Epithelial cell of esophagus (primary cell): ENCODE measurements at regions not wholly inside any gene's neighbourhood (a gene's known extent, or its start where the extent isn't known, plus 50 kb on each side); places are given as distances from the start of the nearest gene placed in this dataset.

Experiments
- DNase-seq: peaks from one replicate; pipeline ENCODE4 v3.0.0; 2010; ENCODE audit warnings: low read depth
- H3K4me3 ChIP-seq: 2 replicates; pipeline ENCODE4 v1.5.1; 2011; ENCODE audit warnings: mild to moderate bottlenecking, low read length, control low read depth
- TF ChIP-seq, protein P1 (sequence below): IDR thresholded peaks from 2 replicates; pipeline ENCODE4 v1.5.1; 2011; ENCODE audit warnings: low read depth, mild to moderate bottlenecking, low read length, control low read depth, inconsistent platforms; ENCODE audit not compliant: insufficient read depth; ENCODE audit errors: missing control alignments

DNA sequence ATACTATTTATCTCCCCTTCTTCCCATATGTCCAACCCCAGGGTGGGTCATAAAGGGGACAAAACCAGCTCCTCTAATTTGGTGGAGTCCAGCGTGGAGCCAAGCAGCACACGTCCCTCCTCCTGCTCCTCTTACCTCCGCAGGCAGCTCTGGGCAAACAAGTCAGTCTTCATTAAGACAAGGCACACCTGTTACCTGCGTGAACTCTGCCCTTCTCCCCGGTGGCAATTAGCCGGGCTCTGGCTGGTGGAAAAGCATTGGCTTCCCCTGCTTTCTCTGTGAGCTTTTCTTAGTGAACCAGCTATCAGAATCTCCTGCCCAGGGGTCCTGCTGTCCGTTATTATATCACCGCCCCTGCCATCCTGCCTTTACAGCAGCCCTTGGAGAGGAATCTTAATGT lies 418.7 kb upstream of the CADM1 start:
- H3K4me3 ChIP-seq: no peak overlapping the region
- TF ChIP-seq, protein P1, sequence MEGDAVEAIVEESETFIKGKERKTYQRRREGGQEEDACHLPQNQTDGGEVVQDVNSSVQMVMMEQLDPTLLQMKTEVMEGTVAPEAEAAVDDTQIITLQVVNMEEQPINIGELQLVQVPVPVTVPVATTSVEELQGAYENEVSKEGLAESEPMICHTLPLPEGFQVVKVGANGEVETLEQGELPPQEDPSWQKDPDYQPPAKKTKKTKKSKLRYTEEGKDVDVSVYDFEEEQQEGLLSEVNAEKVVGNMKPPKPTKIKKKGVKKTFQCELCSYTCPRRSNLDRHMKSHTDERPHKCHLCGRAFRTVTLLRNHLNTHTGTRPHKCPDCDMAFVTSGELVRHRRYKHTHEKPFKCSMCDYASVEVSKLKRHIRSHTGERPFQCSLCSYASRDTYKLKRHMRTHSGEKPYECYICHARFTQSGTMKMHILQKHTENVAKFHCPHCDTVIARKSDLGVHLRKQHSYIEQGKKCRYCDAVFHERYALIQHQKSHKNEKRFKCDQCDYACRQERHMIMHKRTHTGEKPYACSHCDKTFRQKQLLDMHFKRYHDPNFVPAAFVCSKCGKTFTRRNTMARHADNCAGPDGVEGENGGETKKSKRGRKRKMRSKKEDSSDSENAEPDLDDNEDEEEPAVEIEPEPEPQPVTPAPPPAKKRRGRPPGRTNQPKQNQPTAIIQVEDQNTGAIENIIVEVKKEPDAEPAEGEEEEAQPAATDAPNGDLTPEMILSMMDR: no peak
- DNase-seq: no peak

DNA sequence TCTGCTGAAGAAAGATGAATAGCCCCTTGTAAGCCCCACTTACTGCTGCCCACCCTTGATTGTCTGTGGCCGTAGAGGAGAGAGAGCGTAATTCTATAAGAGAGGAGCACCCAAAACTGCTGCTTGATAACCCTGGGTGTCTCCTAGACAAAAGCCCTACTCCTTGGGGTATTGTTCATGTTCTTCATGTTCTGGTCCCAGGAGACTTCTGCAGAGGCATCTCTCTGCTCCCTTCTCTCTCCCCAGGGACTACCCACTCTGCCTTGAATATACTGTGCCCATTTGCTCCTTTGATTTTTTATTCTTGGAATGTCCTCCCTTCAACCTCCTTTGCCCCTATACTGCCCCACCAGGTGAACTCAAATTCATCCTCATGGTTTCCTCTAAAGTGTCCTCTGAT lies 417.8 kb upstream of the CADM1 start:
- DNase-seq: no peak
- TF ChIP-seq, protein P1: no peak
- no peak overlapping the region for H3K4me3 ChIP-seq

DNA sequence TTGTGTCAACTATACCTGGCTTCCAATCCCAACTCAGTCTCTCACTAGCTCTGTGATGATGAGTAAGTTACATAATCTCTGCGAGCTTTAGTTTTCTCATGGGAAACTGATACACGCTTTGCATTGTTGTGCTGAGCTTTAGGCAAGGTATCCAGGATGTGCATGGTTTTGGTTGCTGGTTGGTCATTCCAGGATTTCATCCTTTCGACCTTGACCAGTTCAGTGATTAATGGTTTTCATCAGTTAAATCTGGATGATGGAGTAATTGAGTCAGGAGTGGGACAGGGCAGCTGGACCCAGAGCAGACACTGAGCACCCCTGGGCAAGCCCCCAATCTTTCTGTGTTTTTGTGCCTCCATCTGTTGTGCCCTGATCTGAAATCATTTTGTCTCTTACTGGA lies 417.3 kb upstream of the CADM1 start:
- no peak overlapping the region for H3K4me3 ChIP-seq
- TF ChIP-seq, protein P1: no peak
- DNase-seq: no peak

DNA sequence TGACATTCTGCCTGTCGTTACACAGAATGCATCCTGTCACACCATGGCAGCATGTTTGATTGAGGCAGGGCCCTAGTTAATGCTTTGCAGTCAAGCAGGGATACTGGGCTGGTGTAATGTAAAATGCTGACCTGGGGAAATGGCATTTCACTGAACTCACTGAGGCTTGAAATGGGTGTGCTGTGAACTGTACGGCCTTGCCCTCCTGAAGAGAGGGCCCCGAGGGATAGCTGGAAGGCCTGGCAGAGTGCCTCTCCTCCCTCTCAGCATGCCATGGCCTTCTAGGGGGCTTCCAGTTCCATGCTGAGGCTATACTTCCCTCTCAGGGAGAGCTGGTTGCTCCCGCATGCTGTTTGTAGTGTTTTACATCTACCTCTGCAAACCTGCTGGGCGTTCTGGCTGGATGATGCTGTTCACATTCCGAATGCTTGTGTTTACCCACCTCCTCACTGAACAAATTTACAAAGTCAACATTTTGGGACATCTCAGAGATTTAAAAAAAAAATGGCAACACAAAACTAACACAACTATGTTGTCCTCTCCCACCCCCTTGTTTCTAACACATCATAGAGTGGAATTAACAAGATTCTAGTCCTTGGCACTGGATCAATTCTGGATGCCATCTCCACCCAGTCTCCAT lies 416.7 kb upstream of the CADM1 start:
- TF ChIP-seq, protein P1: no peak
- H3K4me3 ChIP-seq: no peak overlapping the region
- no peak for DNase-seq

DNA sequence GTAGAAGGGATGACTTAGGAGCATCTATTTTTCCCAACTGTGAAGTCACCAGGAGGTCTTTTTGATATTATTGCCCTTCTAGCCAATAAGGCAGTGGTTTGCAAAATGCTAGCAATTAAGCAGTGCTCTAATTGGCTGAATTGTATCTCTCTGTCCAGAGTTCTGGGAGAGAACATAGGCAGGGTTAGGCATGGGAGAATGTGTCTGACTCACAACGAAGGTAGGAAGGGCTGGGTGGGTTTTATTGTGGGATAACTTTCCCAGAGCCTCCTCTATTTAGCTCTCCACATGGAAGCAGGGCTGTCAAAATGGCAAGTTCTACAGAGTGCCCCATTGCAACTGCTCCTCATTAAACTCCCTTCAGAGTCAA lies 415.9 kb upstream of the CADM1 start:
- no peak overlapping the region for H3K4me3 ChIP-seq
- TF ChIP-seq, protein P1: no peak
- no peak for DNase-seq

DNA sequence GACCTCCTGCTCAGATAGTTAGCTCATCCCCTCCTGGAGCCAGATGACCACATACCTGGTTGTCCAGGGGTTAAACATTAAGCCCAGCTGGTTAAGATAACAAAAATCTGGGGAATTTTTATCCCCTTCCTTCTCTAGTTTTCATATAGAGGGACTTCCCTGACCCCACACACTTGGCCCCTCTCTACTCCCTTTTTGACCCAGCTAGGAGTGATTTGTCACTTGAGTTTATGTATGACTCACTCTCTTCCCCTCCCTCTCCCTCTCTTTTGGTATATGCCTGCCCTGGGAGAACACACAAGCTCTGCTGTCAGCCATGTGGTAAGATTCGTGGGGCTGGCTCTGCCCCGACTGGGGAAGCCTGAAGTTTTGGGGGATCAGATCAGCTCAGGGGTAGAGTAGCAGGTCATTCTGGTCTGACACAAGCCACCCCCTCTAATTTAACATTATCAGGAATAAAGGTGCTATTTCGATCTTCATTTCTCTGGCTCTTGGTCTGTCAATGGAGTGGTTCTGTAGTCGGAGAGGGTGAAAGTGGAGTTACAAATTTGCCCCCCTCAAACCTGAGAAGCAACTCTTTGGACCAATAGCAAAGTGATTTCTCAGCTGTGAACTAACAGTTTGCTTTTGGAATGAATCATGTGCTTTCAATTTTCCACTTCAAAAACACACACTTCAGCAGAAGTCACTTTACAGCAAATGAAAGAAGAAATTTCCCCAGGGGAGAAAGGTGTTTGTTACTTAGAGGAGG lies 415.3 kb upstream of the CADM1 start:
- TF ChIP-seq, protein P1: no peak
- H3K4me3 ChIP-seq: no peak overlapping the region
- DNase-seq: no peak

DNA sequence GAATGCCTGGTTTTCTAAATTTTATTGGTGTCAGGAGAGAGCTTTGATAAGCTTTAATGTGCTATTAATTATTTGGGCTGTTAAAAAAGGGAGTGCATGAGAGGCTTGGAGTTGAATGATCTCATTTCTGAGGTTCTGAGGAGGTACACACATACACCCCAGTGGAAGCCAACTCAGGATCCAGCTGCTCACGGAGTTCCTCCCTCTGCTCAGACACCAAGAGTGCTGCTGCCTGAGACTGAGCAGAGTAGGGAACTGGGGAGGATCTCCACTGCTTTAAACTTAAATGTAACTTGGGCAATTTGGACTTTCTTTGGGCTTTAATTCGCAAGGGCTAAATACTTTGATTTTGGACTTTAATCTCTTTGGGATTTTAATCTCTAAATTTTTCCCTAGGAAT lies 414.4 kb upstream of the CADM1 start:
- H3K4me3 ChIP-seq: no peak overlapping the region
- TF ChIP-seq, protein P1: no peak
- no peak for DNase-seq
